Activated CD8-positive, alpha-beta memory T cell treated with anti-CD3 and anti-CD28 coated beads, Interleukin-2, amount 50 U/mL, for 24 hours (primary cell): ENCODE measurements at regions not wholly inside any gene's neighbourhood (a gene's known extent, or its start where the extent isn't known, plus 50 kb on each side); places are given as distances from the start of the nearest gene placed in this dataset.

Experiments
- DNase-seq: peaks from one replicate; pipeline ENCODE4 v3.0.0-alpha.2; 2020; ENCODE audit errors: extremely low read depth

DNA sequence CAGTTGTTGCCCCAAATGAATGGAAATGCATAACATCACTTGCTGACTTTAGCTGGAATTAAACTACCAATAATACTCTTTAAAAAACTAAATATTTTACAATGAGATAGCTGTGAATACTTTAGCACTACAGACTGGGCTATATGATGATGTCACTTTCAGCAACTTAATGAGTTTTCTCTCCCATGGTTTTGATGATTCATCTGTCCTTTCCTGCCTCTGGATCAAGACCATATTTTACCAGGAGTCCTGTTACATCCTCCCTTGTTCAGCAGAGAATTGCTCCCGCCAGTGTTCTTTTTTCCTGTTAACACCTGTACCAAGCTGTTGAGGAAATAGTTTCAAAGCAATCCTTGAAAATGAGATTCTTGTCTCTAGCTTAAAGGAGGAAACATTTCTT is 543.0 kb downstream of the SPRY1 start:
- DNase-seq = no peak

DNA sequence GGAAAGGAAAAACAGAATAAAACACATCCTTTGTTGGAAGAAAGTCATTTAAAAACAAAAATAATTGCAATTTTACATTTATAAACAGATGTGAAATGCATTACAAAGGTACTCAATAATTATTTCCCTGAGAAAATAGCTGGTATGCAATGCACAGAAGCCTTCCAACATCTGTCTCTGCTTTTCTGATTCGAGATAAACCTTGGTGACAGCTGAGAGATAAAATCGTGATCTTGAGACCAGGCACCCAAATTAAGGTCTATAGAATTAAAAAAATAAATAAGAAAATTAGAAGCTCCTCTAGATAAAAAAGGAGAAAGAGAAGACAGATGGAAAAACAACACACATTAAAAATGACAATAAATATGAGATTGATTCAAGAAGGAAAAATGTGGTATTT is 544.0 kb downstream of the SPRY1 start:
- no peak for DNase-seq

DNA sequence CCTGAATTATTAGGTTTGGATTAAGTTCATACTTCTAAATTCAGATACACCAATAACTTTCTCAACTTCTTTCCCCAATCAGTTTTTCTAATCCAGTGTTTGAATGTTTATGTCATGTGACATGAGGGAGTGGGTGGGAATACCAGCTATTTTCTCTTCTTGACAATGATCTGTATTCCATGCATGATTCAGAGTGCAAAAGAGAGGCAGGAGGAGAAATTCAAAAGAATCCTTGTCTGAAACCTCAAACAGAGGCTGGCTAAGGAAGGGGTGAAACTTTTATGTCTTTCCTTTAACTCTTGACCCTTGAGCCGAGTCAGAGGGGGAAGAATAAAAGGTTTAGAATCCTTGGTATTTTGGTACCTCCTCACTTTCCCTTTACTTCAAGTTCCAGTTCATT is 544.7 kb downstream of the SPRY1 start:
- no peak for DNase-seq

DNA sequence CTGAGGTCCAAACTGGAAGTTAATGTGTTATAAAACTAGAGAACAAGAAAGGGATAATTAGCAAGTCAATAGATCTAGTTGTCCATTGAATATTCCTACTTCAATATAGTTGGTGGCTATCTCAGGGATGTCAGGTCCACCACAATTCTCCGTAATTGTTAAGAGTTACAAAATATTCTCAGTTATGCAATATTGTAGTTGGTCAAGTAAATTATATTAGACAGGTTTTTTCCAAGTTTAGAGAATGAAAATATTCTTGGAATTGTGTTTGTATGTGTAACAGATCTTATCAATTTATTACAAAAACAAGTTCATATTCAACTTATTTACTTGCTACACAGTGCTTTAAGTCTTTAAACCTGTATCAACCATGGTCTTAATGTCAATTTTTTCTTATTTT is 547.4 kb downstream of the SPRY1 start:
- no peak for DNase-seq

DNA sequence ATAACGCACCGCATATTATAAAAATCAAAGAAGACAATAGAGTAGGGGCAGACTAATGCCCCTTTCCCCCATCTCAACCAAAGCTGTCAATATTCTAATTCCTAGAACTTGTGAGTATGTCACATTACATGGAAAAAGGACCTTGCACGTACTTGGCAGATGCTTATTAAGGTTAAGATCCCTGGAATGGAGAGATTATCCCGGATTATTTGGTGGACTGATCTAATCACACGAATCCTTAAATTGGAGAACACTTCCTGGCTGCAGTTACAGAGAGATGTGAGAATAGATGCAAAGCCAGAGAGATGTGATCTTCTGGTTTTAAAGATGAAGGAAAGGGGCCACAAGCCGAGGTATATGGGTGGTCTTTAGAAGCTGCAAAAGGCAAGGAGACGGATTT is 548.7 kb downstream of the SPRY1 start:
- no peak for DNase-seq

DNA sequence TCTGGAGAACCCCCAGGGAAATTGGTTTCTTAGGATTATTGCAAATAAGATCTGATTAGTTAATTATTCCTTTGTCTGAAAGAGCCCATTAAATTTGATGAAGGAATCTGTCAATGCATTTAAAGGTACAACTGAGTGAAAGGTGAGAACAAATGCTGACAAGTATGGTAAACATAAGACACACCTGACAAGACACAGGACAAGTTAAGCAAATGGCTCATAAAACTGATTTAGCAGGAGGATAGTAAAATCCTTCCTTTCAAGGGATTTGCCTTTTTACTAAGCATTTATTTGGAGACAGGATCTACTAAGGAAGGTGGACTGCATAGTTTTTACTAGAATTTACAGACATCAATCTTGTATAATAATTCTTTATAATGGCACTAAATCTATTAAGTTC is 553.9 kb downstream of the SPRY1 start:
- DNase-seq = no peak

DNA sequence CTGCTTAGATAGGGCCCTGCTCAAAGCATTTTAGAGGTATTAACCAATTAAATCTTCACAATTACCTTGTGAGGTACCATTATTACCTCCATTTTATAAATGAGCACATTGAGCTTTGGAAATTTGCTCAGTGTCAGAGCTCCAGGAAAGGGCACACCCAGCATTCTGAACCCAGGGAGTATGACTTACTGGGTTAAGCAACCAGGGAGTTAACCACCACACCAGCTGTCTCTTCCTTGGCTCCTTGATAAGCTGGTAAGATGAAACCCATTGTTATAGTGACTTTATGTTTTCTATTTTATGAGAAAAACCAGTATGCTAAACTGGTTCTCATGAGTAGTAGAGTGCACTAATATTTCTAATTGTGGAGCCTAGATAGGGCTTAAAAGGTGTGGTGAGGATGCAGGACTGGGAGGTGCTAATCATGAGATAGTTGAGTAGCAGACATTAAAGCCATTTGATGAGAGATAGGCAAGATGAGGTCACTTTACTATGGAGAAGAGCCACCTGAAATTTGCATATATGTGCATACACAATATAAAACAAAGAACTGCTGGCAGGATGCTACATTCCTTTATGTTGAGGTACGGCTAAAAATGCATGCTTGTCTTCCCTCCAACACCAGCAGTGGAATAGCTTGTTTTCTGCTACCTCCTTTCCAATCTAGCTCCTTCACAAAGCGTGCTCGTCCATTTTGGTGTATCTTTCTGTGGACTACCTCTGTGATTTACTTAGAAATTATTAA is 556.1 kb downstream of the SPRY1 start:
- no peak for DNase-seq

DNA sequence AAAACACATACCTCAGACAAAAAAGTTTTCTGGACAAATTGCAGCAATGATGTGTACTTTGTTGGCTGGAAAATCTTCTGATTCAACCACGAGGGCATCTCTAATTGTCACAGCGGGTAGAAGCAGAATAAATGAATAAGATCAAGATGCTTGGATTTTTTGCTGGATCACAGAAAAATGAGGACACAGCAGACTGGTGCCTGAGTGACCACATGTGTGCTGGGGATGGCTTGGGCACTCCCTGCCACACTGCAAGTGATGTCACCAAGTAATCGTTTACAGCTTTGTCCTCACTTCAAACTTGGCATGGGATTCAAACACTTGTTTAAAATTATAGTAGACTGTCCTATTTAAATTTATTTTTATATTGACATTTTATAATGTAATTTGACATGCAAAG is 557.0 kb downstream of the SPRY1 start:
- DNase-seq = no peak

DNA sequence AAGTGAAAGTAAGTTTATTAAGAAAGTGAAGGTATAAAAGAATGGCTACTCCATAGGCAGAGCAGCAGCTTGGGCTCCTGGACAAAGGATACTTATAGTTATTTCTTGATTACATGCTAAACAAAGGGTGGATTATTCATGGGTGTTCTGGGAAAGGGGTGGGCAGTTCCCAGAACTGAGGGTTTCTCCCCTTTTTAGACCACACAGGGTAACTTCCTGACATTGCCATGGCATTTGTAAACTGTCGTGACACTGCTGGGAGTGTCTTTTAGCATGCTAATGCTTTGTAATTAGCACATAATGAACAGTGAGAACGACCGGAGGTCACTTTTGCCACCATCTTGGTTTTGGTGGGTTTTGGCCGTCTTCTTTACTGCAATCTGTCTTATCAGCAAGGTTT is 557.6 kb downstream of the SPRY1 start:
- no peak for DNase-seq

DNA sequence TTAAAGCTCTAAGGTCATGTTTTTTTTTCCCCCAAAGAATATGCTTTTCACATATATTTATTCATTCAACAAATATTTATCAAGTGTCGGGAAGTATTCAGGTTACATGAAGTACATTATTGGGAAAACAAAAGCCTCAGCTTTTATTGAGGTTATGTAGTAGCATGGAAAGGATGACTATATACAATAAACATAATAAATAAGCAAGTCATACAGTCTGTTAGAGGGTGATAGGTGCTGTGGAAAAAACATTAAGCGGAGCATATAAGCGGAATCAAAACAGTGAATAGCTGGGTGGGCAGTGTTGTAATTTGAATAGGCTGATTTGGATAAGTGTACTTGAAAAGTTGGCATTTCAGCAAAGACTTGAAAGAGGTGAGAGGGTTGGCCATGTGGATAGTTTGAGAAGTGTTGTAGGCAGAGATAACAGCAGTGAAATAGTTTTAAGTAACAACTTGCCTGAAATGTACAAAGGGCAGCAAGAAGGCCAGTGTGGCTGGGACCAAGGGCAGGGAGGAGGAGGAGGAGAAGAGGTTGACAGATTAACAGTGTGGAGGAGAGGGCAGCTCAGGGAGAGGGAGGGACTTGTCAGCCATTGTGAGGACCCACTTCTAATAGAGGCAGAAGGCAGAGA is 558.7 kb downstream of the SPRY1 start:
- DNase-seq = no peak

DNA sequence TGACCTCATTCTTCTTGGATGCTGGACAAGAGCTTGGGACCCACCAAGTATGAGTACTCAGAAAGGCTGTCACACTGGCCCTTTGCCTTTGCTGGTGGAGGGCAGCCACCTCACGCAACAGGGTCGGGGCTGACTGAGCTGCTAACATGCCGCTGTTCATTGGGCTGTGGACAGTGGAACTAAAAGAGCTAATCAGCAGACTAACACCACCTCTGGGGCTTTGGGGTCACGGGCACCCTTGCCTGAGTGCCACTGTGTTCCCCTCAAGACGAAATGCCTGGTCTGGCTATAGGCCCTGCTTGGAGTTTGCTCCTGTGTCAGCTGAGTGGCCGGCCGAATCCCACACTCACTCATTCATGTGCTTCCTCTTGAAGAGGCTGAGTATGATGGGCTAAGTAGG is 559.6 kb downstream of the SPRY1 start:
- no peak for DNase-seq

DNA sequence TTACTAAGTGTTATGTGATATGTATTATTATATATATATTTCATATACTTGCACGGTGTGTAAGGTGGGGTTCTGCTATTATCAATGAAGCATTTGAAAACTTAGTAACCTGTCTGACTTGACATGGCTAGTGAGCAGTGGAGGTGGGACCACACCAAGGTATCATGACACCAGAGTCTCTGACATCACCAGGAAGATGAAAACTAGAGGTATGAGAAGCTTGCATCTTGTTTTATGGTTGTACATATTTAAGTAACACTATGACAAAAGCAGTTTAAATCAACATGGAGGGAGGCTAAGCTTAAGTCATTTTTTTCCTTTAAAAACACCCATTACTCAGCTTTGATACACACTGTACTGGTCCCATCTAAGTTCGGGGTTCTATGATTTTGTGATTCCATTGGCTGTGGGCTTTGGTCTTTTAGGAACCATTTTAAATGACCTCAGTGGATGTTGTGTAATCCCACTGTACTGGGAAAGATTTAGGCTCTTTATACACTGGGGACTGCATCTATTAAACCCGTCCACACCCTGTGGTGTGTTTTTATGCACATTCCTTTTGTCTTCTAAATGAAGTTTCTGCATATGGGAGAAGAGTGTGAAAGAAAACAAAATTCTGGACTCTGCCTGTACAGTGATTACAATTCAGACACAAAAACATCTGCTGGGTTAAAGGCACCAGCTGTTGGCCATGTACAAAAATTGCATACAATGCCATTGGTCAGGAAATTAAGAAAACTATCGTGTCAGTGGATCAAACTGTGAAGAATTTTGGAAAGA is 570.6 kb downstream of the SPRY1 start:
- DNase-seq = no peak

DNA sequence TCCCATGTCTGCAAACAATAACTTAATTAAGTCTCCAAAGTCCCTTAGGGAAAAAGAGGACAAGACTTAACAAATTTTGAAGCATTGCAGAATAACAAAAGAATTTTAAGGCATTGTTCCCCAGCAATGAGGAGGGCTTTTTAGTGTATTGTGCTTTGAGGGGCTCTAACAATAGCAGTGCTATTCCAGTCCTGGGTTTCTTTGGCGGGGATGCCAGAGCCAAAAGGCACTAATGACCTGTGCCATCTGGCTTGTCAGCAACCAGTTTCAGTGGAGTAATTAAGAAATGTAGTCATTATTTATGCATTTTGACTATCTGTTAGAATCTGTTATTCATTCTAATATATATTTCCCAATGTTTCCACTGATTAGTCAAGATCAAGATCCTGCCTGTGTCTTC is 575.4 kb downstream of the SPRY1 start:
- DNase-seq = no peak

DNA sequence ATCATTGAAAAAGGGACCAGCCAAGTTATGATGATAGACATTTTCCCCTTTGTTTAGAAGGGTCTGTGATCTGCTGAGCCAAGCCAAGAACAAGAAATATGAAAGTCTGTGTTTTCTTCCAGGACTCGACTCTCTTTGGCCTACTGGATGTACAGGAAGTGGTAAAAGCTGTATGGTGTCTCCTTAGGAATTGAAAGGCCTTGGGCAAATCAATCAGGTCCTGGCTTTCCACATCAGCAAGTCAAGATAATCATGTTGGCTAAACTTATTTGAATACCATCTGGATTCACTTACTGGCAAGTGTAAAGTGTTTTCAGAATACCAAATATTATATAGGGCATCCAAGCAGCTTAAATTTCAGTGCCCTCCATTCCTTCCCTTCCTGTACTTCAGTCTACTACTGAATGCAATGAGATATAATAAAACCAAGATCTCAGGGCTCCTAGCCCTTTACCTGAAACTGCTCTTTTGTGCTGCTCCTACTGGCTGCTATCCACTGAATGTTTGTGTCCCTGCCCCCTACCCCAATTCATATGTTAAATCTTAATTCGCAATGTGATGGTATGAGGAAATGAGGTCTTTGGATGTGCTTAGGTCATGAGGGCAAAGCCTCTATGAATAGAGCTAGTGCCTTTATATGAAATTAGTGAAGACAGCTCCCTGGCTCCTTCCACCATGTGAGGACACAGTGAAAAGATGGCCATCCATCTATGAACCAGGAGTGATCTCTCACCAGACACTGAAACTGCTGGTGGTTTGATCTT is 578.0 kb downstream of the SPRY1 start:
- DNase-seq = no peak

DNA sequence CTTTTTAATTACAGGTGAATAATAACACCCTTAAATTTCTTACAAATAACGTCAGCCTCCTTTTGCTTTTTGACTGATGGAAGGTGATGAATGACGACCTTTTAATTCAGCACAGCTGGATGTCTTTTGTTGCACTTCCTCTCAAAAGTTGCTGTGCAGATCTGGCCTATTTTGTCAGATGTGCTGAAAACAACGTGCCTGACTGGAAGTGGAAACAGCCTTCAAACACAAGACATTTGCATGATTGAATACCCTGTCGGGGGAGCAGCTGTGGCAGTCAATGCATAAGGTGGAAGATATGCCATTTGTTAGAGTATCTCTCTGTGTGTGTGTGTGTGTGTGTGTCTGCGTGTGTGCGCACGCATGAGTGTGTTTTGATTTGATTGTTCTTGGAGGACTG is 579.7 kb downstream of the SPRY1 start:
- no peak for DNase-seq

DNA sequence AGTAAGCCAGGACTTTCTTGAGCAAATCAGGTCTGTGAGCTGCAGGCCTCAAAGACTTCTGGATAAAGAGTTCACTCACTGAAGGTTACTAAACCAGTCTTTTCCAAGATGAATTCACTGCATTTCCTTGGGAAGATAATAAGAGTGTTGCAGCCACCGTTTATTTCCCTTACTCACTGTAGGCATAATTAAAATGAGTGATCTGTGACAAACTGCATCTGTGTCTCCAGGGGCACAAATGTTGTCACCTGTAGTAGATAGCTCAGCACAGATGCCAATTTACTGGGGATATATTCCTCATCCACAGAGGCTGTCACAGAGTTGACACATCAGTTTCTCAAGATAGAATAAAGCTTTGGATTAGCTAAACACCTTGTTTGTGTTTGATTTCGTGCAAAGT is 580.2 kb downstream of the SPRY1 start:
- no peak for DNase-seq

DNA sequence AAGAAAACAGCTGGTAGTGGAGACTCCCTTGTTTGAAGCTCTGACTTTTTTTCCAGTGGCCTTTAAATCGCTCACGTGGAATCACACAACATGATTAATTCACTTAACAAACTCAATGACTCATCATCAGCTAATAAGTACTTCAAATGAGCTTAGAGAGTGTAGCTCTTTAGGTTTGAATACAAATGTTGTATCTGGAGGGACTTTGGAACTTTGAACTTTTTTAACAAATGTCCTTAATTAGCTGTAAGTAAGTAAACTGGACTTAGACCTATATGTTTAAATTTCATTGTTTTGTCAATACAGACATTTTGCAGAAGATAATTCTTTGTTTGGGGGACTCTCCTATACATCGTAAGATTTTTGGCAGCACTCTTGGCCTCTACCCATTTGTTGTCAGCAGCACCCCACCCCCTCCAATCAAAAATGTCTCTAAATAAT is 581.1 kb downstream of the SPRY1 start:
- no peak for DNase-seq

DNA sequence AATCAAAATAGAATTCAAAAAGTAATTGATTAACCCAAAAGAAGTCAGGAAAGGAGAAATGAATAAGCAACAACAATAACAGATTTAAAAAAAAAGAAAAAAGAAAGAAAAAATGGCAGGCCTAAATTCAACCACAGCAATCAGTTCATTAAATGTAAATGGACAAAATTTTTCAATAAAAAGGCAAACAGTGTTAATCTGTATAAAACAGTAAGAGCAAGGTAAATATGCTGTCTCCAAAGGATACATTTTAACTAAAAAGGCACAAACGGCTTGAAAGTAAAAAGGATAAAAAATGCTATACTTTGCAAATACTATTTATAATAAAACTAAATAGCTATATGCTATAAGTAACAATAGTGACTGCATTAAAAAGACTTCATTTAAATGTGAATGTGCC is 582.0 kb downstream of the SPRY1 start:
- DNase-seq = no peak

DNA sequence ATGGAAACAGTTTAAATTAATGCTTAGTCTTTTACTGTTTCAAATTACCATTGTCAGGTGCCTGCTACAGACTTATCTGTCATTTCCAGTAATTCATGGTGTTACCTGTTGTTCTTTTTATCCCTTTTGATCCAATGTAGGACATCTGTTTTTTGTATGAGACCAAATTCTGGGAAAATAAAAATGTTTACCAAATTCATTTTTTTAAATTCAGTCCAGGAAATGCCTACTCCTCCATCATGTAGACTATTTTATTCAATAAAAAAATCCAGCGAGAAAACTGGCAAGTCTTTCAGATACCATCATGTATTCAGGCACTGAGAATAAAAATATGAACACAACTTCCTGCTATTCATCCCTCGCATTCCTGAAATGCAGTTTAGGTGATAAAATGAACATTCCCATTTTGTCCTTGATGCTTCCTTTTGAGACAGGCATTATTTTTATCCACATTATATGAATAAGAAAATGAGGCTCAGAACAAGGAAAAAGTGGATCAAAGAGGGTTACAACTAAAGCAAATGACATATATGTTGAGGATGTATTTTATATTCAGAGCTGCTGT is 584.2 kb downstream of the SPRY1 start:
- DNase-seq = no peak

DNA sequence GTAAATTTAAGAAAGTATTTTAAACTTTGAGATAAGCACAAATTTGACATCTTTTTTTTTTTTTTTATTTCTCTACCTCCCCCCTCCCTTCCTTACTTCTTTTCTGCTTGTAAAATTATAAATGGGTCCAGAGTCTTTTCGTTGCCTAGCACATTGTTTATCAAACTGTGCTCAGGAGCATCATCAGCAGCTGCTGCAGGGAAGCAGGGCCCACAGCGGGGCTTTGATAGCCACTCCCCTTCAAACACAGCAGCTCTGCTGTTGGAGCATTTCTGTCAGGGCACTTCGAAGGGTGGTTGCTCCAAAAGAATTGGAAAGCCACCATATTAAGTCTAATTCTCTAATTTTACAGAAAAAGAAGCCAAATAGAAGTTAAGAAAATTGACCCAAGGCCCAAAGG is 588.3 kb downstream of the SPRY1 start:
- no peak for DNase-seq

DNA sequence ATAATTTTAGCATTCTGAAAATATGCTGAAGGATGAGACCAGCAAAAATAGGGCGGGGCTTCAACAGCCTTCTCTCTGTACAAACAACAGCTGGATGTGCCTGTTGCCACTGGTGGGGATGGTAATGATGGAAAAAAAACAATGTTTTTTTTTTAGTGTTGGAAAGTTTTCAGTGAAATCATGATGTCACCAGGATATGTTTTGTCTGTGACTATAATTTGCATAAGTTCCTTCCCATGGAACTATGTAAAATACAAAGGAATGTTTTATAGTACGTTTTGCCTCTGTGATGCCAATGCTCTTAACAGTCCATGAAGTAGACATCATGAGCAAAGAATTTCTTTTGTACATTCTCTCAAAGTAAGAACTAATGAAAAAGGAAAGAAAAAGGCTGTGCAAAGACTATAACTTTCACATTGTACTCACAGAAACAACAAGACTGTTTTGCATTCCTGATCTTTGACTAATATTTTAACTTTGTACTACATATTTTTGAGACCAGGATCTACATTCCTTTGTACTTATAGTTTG is 589.7 kb downstream of the SPRY1 start:
- no peak for DNase-seq

DNA sequence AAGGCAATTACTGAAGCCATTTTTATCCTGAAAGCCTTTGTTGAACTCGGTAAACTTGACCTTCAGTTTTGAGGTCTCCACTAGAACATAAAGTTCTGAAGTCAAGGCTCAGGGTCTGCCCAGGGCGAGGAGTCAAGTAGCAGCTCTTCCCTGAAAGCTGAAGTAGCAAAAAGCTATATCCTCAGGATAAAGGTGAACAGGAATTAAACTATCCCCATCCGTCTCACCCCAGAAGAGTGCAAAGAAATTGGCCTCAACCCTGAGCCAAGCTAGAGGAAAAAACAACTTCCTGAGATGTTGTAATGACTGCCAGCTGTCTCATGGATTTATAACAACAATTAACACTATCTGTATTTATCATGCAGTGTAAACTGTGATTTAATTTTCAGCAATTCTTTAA is 590.8 kb downstream of the SPRY1 start:
- no peak for DNase-seq
